Right lobe of liver (tissue), 4 donors: ENCODE measurements at regions not wholly inside any gene's neighbourhood (a gene's known extent, or its start where the extent isn't known, plus 50 kb on each side); places are given as distances from the start of the nearest gene placed in this dataset.

Experiments used
- POLR2A ChIP-seq: fragments of 450-650 bp; IDR thresholded peaks from one replicate; pipeline ENCODE4 v1.6.1; 2017; ENCODE audit warnings: antibody characterized with exemption, mild to moderate bottlenecking
- TF ChIP-seq, protein P1 (sequence below), 4 donors: fragments of 200-600 bp in 3 of 4; fragments of 450-650 bp in 1 of 4; IDR thresholded peaks; one replicate each; pipeline versions ENCODE4 v1.5.1 to v1.8.0; 2016 to 2022; ENCODE audit warnings: antibody characterized with exemption in 4 of 4, mild to moderate bottlenecking in 2 of 4
- donor health status: DM: no; HTN: no; CAD: no.
- donor health status: DM: no; HTN: no; CAD: no.
- donor health status: DM: no; HTN: yes; CAD: no.

DNA sequence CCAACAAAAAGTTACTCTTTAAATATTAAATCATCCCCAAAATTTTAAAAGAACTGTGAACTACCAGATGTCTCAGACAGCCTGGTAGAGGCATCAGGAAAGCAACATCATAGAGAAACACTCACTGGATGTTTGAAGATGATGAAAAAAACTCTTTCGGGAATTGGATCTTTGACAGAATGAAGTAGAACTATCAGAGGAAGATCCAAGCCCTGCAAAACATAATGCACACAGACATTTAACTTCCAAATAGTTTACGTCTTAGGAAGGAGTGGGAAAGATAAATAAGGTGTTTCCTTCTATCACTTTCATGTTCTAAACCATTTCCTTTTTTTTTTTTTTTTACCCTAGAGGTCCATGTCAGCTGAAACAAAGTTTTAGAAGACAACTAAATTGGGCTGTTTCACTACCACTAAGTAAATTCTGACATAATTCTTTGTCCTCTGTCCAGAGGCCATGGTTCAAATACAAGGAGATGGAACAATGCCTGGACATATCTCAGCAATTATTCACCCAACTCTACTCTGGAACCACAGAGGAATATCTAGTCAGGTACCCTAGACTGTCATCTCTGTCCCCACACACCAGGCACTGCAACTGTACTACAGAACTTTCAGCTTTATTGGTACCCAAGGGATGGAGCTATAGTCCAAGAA lies 217.7 kb upstream of the INTU start:
- TF ChIP-seq, protein P1, sequence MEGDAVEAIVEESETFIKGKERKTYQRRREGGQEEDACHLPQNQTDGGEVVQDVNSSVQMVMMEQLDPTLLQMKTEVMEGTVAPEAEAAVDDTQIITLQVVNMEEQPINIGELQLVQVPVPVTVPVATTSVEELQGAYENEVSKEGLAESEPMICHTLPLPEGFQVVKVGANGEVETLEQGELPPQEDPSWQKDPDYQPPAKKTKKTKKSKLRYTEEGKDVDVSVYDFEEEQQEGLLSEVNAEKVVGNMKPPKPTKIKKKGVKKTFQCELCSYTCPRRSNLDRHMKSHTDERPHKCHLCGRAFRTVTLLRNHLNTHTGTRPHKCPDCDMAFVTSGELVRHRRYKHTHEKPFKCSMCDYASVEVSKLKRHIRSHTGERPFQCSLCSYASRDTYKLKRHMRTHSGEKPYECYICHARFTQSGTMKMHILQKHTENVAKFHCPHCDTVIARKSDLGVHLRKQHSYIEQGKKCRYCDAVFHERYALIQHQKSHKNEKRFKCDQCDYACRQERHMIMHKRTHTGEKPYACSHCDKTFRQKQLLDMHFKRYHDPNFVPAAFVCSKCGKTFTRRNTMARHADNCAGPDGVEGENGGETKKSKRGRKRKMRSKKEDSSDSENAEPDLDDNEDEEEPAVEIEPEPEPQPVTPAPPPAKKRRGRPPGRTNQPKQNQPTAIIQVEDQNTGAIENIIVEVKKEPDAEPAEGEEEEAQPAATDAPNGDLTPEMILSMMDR (IDR thresholded peaks at IDR 0.05) = no peak
- TF ChIP-seq POLR2A = no peak
